OCI-LY3 (cell line): ENCODE measurements at regions not wholly inside any gene's neighbourhood (a gene's known extent, or its start where the extent isn't known, plus 50 kb on each side); places are given as distances from the start of the nearest gene placed in this dataset.

Source experiments
- H2AFZ ChIP-seq: fragments of 200-600, 300-600 bp; shearing (Covaris generic); 2 replicates; pipeline ENCODE4 v1.6.0; 2014; ENCODE audit warnings: antibody characterized with exemption, low read depth, low read length
- H3K27ac ChIP-seq: fragments of 200-600, 300-600 bp; sonication (generic); 2 replicates; pipeline ENCODE4 v1.5.1; 2014; ENCODE audit warnings: mild to moderate bottlenecking, low read length, moderate library complexity, mixed read lengths
- H3K27me3 ChIP-seq: fragments of 200-600, 300-600 bp; sonication (generic); 2 replicates; pipeline ENCODE4 v1.6.1; 2014; ENCODE audit warnings: low read depth, low read length, mixed read lengths
- H3K36me3 ChIP-seq: fragments of 200-600, 300-600 bp; sonication (generic); replicated peaks from 2 replicates; pipeline ENCODE3; 2014; ENCODE audit warnings: low read depth, low read length, mixed read lengths
- H3K4me1 ChIP-seq: fragments of 300-600, 200-600 bp; sonication (generic); 2 replicates; pipeline ENCODE4 v1.6.1; 2014; ENCODE audit warnings: low read length, mixed read lengths
- H3K4me2 ChIP-seq: fragments of 200-600, 300-600 bp; sonication (generic); 2 replicates; pipeline ENCODE4 v1.6.1; 2014; ENCODE audit warnings: low read length, mixed read lengths
- H3K4me3 ChIP-seq: fragments of 300-600, 200-600 bp; sonication (generic); 2 replicates; pipeline ENCODE4 v1.5.1; 2014; ENCODE audit warnings: antibody characterized with exemption, mild to moderate bottlenecking, low read length, moderate library complexity
- H3K79me2 ChIP-seq: fragments of 300-600, 200-600 bp; shearing (Covaris generic); 2 replicates; pipeline ENCODE4 v1.6.1; 2014; ENCODE audit warnings: mild to moderate bottlenecking, low read length, mixed read lengths
- H3K9ac ChIP-seq: fragments of 300-600, 200-600 bp; shearing (Covaris generic); 2 replicates; pipeline ENCODE4 v1.6.0; 2014; ENCODE audit warnings: mild to moderate bottlenecking, low read length, moderate library complexity
- H3K9me3 ChIP-seq: fragments of 200-600, 300-600 bp; shearing (Covaris generic); 2 replicates; pipeline ENCODE4 v1.6.1; 2014; ENCODE audit warnings: low read length, mixed read lengths; ENCODE audit not compliant: insufficient read depth
- H4K20me1 ChIP-seq: fragments of 200-600, 300-600 bp; sonication (generic); 2 replicates; pipeline ENCODE4 v1.6.1; 2016; ENCODE audit warnings: low read length, mixed read lengths; ENCODE audit not compliant: insufficient read depth
- EZH2phosphoT487 ChIP-seq: fragments of 200-600 bp; shearing (Covaris generic); IDR thresholded peaks from 2 replicates; pipeline ENCODE4 v1.6.1; 2018; ENCODE audit warnings: antibody characterized with exemption, mixed run types, low read depth
- TF ChIP-seq, protein P1 (sequence below): fragments of 200-600, 300-600 bp; sonication (generic); IDR thresholded peaks from 2 replicates; pipeline ENCODE4 v1.5.1; 2014; ENCODE audit warnings: antibody characterized with exemption, low read length, low read depth

- H2AFZ ChIP-seq = no peak overlapping the region
- H3K4me2 ChIP-seq = no peak overlapping the region
- TF ChIP-seq, protein P1, sequence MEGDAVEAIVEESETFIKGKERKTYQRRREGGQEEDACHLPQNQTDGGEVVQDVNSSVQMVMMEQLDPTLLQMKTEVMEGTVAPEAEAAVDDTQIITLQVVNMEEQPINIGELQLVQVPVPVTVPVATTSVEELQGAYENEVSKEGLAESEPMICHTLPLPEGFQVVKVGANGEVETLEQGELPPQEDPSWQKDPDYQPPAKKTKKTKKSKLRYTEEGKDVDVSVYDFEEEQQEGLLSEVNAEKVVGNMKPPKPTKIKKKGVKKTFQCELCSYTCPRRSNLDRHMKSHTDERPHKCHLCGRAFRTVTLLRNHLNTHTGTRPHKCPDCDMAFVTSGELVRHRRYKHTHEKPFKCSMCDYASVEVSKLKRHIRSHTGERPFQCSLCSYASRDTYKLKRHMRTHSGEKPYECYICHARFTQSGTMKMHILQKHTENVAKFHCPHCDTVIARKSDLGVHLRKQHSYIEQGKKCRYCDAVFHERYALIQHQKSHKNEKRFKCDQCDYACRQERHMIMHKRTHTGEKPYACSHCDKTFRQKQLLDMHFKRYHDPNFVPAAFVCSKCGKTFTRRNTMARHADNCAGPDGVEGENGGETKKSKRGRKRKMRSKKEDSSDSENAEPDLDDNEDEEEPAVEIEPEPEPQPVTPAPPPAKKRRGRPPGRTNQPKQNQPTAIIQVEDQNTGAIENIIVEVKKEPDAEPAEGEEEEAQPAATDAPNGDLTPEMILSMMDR = no peak
- TF ChIP-seq EZH2phosphoT487 = no peak
- no peaks in the 10 kb centered on the region for H4K20me1 ChIP-seq
- H3K27me3 ChIP-seq = 0 out of 2 replicates have a peak, but pooled peaks cover 3% of the 10 kb centered on the region
- H3K27ac ChIP-seq = no peak overlapping the region
- no peaks in the 10 kb centered on the region for H3K36me3 ChIP-seq
- no peak overlapping the region for H3K9ac ChIP-seq
- H3K79me2 ChIP-seq = no peaks in the 10 kb centered on the region
- H3K4me3 ChIP-seq = no peak overlapping the region
- peaks cover 4% of the 10 kb centered on the region; the same call in 1 of the 2 replicates for H3K4me1 ChIP-seq
- H3K9me3 ChIP-seq = no peaks in the 10 kb centered on the region
Observed at GRCh38 chr14:71776471-71777360, 155.5 kb upstream of the RGS6 start.

- Histone ChIP-seq H3K4me2 (no peak overlapping the region), H3K27me3 (0 out of 2 replicates have a peak, but pooled peaks cover 3% of the 10 kb centered on the region)
- TF ChIP-seq EZH2phosphoT487 = no peak
- TF ChIP-seq, protein P1 = no peak
Observed at GRCh38 chr14:71780075-71780474, 152.2 kb upstream of the RGS6 start.

DNA sequence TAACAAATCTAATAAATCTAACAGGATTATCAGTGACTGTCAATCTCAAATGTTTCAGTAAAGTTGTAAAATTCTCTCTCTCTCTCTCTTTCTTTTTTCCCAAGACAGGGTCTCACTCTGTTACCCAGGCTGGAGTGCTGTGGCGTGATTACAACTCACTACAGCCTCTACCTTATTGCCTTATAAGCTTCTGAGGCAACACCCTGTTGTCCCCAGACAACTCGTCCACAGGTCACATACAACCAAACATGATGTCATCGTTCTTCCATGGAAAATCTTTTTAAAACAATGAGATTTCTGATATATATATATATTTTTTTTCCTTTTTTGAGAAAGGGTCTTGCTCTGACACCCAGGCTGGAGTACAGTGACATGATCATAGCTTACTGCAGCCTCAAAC lies 151.4 kb upstream of the RGS6 start:
- no peak overlapping the region for H3K27ac ChIP-seq
- no peak overlapping the region for H3K4me2 ChIP-seq
- no peaks in the 10 kb centered on the region for H3K79me2 ChIP-seq
- H3K4me3 ChIP-seq = no peak overlapping the region
- H3K27me3 ChIP-seq = no peaks in the 10 kb centered on the region
- TF ChIP-seq EZH2phosphoT487 = no peak
- TF ChIP-seq, protein P1 = no peak
- H4K20me1 ChIP-seq = no peaks in the 10 kb centered on the region
- peaks cover 4% of the 10 kb centered on the region; the same call in 1 of the 2 replicates for H3K4me1 ChIP-seq
- H2AFZ ChIP-seq = no peak overlapping the region
- no peak overlapping the region for H3K9ac ChIP-seq
- H3K9me3 ChIP-seq = no peaks in the 10 kb centered on the region
- no peaks in the 10 kb centered on the region for H3K36me3 ChIP-seq

More at GRCh38 chr14:71780075-71780474, 152.2 kb upstream of the RGS6 start:
- Histone ChIP-seq H3K36me3 (no peaks in the 10 kb centered on the region), H2AFZ (no peak overlapping the region), H3K27ac (no peak overlapping the region), H3K4me1 (peaks cover 4% of the 10 kb centered on the region; the same call in 1 of the 2 replicates), H4K20me1 (no peaks in the 10 kb centered on the region), H3K79me2 (no peaks in the 10 kb centered on the region), H3K4me3 (no peak overlapping the region), H3K9ac (no peak overlapping the region), H3K9me3 (no peaks in the 10 kb centered on the region)

DNA sequence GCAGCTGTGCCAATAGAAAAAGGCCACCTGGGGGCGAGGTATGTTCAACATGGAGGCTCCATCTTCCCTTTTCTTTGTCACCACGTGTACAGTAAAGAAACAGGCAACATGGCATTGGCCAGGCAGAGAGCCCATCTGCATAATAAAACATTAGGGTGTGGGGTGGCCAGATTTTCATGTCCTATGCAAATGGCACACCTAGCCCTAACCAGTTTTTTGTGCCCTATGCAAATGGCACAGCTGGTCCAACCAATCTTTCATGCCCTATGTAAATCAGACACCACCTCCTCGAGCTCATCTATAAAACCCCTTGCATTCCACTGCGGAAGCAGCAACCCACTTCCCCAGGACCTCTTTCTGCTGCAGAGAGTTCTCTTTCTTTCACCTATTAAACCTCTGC lies 149.1 kb upstream of the RGS6 start:
- Histone ChIP-seq H4K20me1 (no peaks in the 10 kb centered on the region), H3K27me3 (no peaks in the 10 kb centered on the region)
- no peak for TF ChIP-seq EZH2phosphoT487
- TF ChIP-seq, protein P1 = peak; percentile 35

More for the DNA sequence above, 149.1 kb upstream of the RGS6 start:
- Histone ChIP-seq H3K4me2 (no peak overlapping the region), H3K9me3 (no peaks in the 10 kb centered on the region), H3K27ac (no peak overlapping the region), H3K79me2 (no peaks in the 10 kb centered on the region), H2AFZ (no peak overlapping the region), H3K4me3 (no peak overlapping the region), H3K4me1 (no peaks in the 10 kb centered on the region), H3K9ac (no peak overlapping the region), H3K36me3 (no peaks in the 10 kb centered on the region)
